Spleen (tissue), 11 donors: ENCODE measurements at regions not wholly inside any gene's neighbourhood (a gene's known extent, or its start where the extent isn't known, plus 50 kb on each side); places are given as distances from the start of the nearest gene placed in this dataset.

Source experiments
- DNase-seq: peaks from one replicate; pipeline ENCODE4 v3.0.0-alpha.2; 2020
- H3K27ac ChIP-seq, 8 donors: fragments of 200-600 bp; sonication (generic) in 7 of 8; 1 replicate in 4 of 8; 2 replicates in 4 of 8; pipeline versions ENCODE4 v1.5.0 to v1.8.0; 2016 to 2021; ENCODE audit warnings: inconsistent platforms in 4 of 8, mild to moderate bottlenecking in 4 of 8, moderate library complexity in 1 of 8
- H3K27me3 ChIP-seq, 7 donors: fragments of 200-600 bp; sonication (generic) in 6 of 7; replicated peaks in 1 of 7; 1 replicate in 4 of 7; 2 replicates in 3 of 7; pipeline versions ENCODE4 v1.5.0 to v1.8.0; 2016 to 2021; ENCODE audit warnings: inconsistent platforms in 3 of 7, mild to moderate bottlenecking in 1 of 7
- H3K36me3 ChIP-seq, 6 donors: fragments of 200-600 bp; sonication (generic) in 5 of 6; 1 replicate in 4 of 6; 2 replicates in 2 of 6; pipeline versions ENCODE4 v1.5.0 to v1.8.0; 2016 to 2021; ENCODE audit warnings: inconsistent platforms in 2 of 6
- H3K4me1 ChIP-seq, 6 donors: fragments of 200-600 bp; sonication (generic) in 5 of 6; 1 replicate in 3 of 6; 2 replicates in 3 of 6; pipeline versions ENCODE4 v1.5.0 to v1.8.0; 2016 to 2021; ENCODE audit warnings: inconsistent platforms in 3 of 6
- H3K4me3 ChIP-seq, 8 donors: fragments of 200-600 bp; sonication (generic) in 7 of 8; 1 replicate in 4 of 8; 2 replicates in 4 of 8; pipeline versions ENCODE4 v1.5.0 to v1.8.0; 2016 to 2021; ENCODE audit warnings: inconsistent platforms in 4 of 8, mild to moderate bottlenecking in 4 of 8, moderate library complexity in 2 of 8
- H3K9me3 ChIP-seq, 8 donors: fragments of 200-600 bp; sonication (generic) in 7 of 8; 1 replicate in 4 of 8; 2 replicates in 4 of 8; pipeline versions ENCODE4 v1.5.0 to v1.8.0; 2016 to 2021; ENCODE audit warnings: inconsistent platforms in 4 of 8
- CTCF ChIP-seq, 11 experiments: fragments of 200-600 bp in 7 of 11; fragments of 450-650 bp in 4 of 11; sonication (generic) in 4 of 11; IDR thresholded peaks in 8 of 11; conservative IDR thresholded peaks in 3 of 11; 1 replicate in 7 of 11; 2 replicates in 4 of 11; pipeline versions ENCODE4 v1.4.0 to v1.8.0; 2016 to 2021; ENCODE audit warnings: antibody characterized with exemption in 11 of 11, inconsistent platforms in 4 of 11, mild to moderate bottlenecking in 1 of 11
- POLR2A ChIP-seq, 3 donors: fragments of 450-650 bp; IDR thresholded peaks; one replicate each; pipeline ENCODE4 v1.5.1; 2017; ENCODE audit warnings: antibody characterized with exemption in 3 of 3, mild to moderate bottlenecking in 1 of 3
- POLR2AphosphoS5 ChIP-seq, 3 donors: sonication (generic); formaldehyde crosslinking; IDR thresholded peaks; one replicate each; pipeline ENCODE4 v1.5.1; 2017; ENCODE audit warnings: antibody characterized with exemption in 3 of 3
- WGBS, 5 donors: extraction: QIAGEN DNeasy Blood & Tissue Kit in 3 of 5; methylation state at CpG; one replicate each; pipeline versions ENCODE4 v1.1.5 to v1.1.7; 2013 to 2018; 5-methylcytosine and 5-hydroxymethylcytosine counted together
- intact Hi-C: fragments of 100-400 bp; cut with DNase I; formaldehyde crosslinking; loops from one replicate; pipeline ENCODE4 v1.15.0; 2023; ENCODE audit warnings: low total_unique reads
- donor health status: healthy with polysubstance abuse.
- donor health status: DM: no; HTN: no; CAD: no; lungs with moderate emphysema.
- donor health status: DM: no; HTN: no; CAD: no.
- donor health status: Bipolar disorder and iron deficiency.
- donor health status: healthy.
- donor health status: DM: no; HTN: no; CAD: no.
- donor health status: DM: yes; HTN: yes; CAD: no.

GRCh38 chr3:174352227-174352626 is 506.9 kb upstream of the NAALADL2 start:
- no peaks in the 10 kb centered on the region for H3K4me1 ChIP-seq
- H3K27me3 ChIP-seq, result no peaks in the 10 kb centered on the region
- H3K27ac ChIP-seq, result no peak overlapping the region
- DNase-seq, result no peak
- peaks cover 0 to 14% (median 2%) of the 10 kb centered on the region in 8 donors for H3K9me3 ChIP-seq
- intact Hi-C loops, result no loop called here
- no peak for TF ChIP-seq POLR2AphosphoS5 (IDR thresholded peaks at IDR 0.05)
- TF ChIP-seq CTCF (IDR thresholded peaks at IDR 0.05 in 8 of 11, conservative IDR thresholded peaks at IDR 0.05 in 3 of 11), result no peak
- TF ChIP-seq POLR2A (IDR thresholded peaks at IDR 0.05), result no peak
- H3K4me3 ChIP-seq, result no peak overlapping the region
- no peaks in the 10 kb centered on the region for H3K36me3 ChIP-seq

- no peaks in the 10 kb centered on the region for H3K36me3 ChIP-seq
- no peak overlapping the region for H3K27ac ChIP-seq
- no peak for DNase-seq
- TF ChIP-seq POLR2AphosphoS5 (IDR thresholded peaks at IDR 0.05) (no peak), POLR2A (IDR thresholded peaks at IDR 0.05) (no peak), CTCF (IDR thresholded peaks at IDR 0.05 in 8 of 11, conservative IDR thresholded peaks at IDR 0.05 in 3 of 11) (no peak)
- no peaks in the 10 kb centered on the region for H3K27me3 ChIP-seq
- intact Hi-C loops, result no loop called here
- H3K4me1 ChIP-seq, result no peaks in the 10 kb centered on the region
- peaks cover 0 to 8% (median 0%) of the 10 kb centered on the region in 8 donors for H3K9me3 ChIP-seq
- H3K4me3 ChIP-seq, result no peak overlapping the region
- WGBS, 5 donors, result 37 to 44% (median 41%) methylated on average over 1 of the region's 1 CpG
These were observed 503.6 kb upstream of the NAALADL2 start for GRCh38 chr3:174355505-174355904.

GRCh38 chr3:174356596-174356995 is 502.5 kb upstream of the NAALADL2 start:
- H3K4me3 ChIP-seq, result no peak overlapping the region
- intact Hi-C loops, result no loop called here
- no peaks in the 10 kb centered on the region for H3K36me3 ChIP-seq
- 71 to 93% (median 86%) methylated on average over 1 of the region's 1 CpG for WGBS, 5 donors
- no peak for TF ChIP-seq CTCF (IDR thresholded peaks at IDR 0.05 in 8 of 11, conservative IDR thresholded peaks at IDR 0.05 in 3 of 11)
- no peak for TF ChIP-seq POLR2AphosphoS5 (IDR thresholded peaks at IDR 0.05)
- TF ChIP-seq POLR2A (IDR thresholded peaks at IDR 0.05), result no peak
- H3K4me1 ChIP-seq, result no peaks in the 10 kb centered on the region
- no peak overlapping the region for H3K27ac ChIP-seq
- H3K27me3 ChIP-seq, result no peaks in the 10 kb centered on the region
- H3K9me3 ChIP-seq, result peaks cover 0 to 5% (median 0%) of the 10 kb centered on the region in 8 donors
- no peak for DNase-seq

GRCh38 chr3:174358252-174358651 is 500.9 kb upstream of the NAALADL2 start:
- Histone ChIP-seq H3K9me3 (no peaks in the 10 kb centered on the region), H3K4me3 (no peak overlapping the region), H3K4me1 (no peaks in the 10 kb centered on the region), H3K27ac (no peak overlapping the region), H3K27me3 (no peaks in the 10 kb centered on the region), H3K36me3 (no peaks in the 10 kb centered on the region)
- WGBS, 5 donors, result 74 to 83% (median 81%) methylated on average over 1 of the region's 1 CpG
- intact Hi-C loops, result no loop called here
- no peak for DNase-seq
- TF ChIP-seq CTCF (IDR thresholded peaks at IDR 0.05 in 8 of 11, conservative IDR thresholded peaks at IDR 0.05 in 3 of 11) (no peak), POLR2A (IDR thresholded peaks at IDR 0.05) (no peak), POLR2AphosphoS5 (IDR thresholded peaks at IDR 0.05) (no peak)
